ENCODE measurements at regions not wholly inside any gene's neighbourhood (a gene's known extent, or its start where the extent isn't known, plus 50 kb on each side); places are given as distances from the start of the nearest gene placed in this dataset.

- no peak for ATAC-seq
- H3K9me3 ChIP-seq, result peaks cover 18% of the 10 kb centered on the region
- no peak overlapping the region for H3K4me3 ChIP-seq
- DNase-seq, result no peak
- H3K4me1 ChIP-seq (ENCODE audit: low read depth), result no peaks in the 10 kb centered on the region
- intact Hi-C loops (cut with DNase I, micrococcal nuclease), result no loop called here
- H3K36me3 ChIP-seq (ENCODE audit: low read depth), result no peaks in the 10 kb centered on the region
- TF ChIP-seq, protein P1, sequence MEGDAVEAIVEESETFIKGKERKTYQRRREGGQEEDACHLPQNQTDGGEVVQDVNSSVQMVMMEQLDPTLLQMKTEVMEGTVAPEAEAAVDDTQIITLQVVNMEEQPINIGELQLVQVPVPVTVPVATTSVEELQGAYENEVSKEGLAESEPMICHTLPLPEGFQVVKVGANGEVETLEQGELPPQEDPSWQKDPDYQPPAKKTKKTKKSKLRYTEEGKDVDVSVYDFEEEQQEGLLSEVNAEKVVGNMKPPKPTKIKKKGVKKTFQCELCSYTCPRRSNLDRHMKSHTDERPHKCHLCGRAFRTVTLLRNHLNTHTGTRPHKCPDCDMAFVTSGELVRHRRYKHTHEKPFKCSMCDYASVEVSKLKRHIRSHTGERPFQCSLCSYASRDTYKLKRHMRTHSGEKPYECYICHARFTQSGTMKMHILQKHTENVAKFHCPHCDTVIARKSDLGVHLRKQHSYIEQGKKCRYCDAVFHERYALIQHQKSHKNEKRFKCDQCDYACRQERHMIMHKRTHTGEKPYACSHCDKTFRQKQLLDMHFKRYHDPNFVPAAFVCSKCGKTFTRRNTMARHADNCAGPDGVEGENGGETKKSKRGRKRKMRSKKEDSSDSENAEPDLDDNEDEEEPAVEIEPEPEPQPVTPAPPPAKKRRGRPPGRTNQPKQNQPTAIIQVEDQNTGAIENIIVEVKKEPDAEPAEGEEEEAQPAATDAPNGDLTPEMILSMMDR (IDR thresholded peaks at IDR 0.05), result no peak
Measured at GRCh38 chr12:102622618-102623017, 142.3 kb upstream of the IGF1 start.

DNA sequence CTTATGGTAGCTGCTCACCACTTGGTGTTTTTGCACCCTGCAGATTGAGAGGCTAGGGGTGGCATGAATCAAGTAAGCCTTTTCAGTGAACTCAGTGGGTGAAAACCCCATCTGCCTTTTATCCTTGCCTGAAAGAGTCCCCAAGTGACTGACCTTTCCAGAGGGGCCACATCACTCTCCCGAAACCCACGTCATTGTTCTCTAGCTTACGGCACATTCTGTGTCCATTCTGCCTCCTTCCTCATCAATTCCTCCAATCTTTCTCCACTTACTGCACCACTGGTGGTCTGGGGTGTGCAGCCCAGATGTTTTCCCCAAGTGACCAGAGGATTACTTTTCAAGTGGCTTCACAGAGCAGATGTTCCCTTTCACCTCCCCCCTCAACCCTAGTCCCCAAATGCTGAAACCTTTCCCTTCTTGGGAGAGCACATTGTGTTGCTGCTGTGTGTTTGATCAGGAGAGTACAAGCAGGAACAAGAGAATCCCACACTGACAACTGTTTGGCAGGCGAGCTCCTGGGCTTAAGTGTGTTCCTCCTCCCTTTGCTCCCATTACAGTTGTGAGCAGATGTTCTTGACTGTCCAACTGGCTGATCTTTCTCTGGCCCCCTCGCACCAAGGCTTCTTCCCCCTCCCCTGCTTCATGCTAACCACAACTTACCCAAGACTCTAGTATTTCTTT is 138.0 kb upstream of the IGF1 start:
- intact Hi-C loops (cut with DNase I, micrococcal nuclease), result no loop called here
- ATAC-seq, result no peak
- no peaks in the 10 kb centered on the region for H3K9me3 ChIP-seq
- no peak overlapping the region for H3K4me3 ChIP-seq
- H3K36me3 ChIP-seq (ENCODE audit: low read depth), result no peaks in the 10 kb centered on the region
- TF ChIP-seq, protein P1 (IDR thresholded peaks at IDR 0.05), result no peak
- no peaks in the 10 kb centered on the region for H3K4me1 ChIP-seq (ENCODE audit: low read depth)
- no peak for DNase-seq

GRCh38 chr12:102616692-102617091 is 136.3 kb upstream of the IGF1 start:
- no peaks in the 10 kb centered on the region for H3K36me3 ChIP-seq (ENCODE audit: low read depth)
- DNase-seq, result no peak
- TF ChIP-seq, protein P1 (IDR thresholded peaks at IDR 0.05), result no peak
- intact Hi-C loops (cut with DNase I, micrococcal nuclease), result no loop called here
- no peak overlapping the region for H3K4me3 ChIP-seq
- no peak for ATAC-seq
- H3K4me1 ChIP-seq (ENCODE audit: low read depth), result no peaks in the 10 kb centered on the region
- no peaks in the 10 kb centered on the region for H3K9me3 ChIP-seq

GRCh38 chr12:102611995-102612394 is 131.6 kb upstream of the IGF1 start:
- Histone ChIP-seq H3K4me1 (ENCODE audit: low read depth) (no peaks in the 10 kb centered on the region), H3K9me3 (no peaks in the 10 kb centered on the region), H3K36me3 (ENCODE audit: low read depth) (no peaks in the 10 kb centered on the region), H3K4me3 (no peak overlapping the region)
- TF ChIP-seq, protein P1 (IDR thresholded peaks at IDR 0.05), result no peak
- ATAC-seq (no peak), DNase-seq (no peak)
- intact Hi-C loops (cut with DNase I, micrococcal nuclease), result no loop called here

GRCh38 chr12:102609996-102610395 is 129.6 kb upstream of the IGF1 start:
- TF ChIP-seq, protein P1 (IDR thresholded peaks at IDR 0.05), result no peak
- no peaks in the 10 kb centered on the region for H3K36me3 ChIP-seq (ENCODE audit: low read depth)
- intact Hi-C loops (cut with DNase I, micrococcal nuclease), result no loop called here
- H3K4me1 ChIP-seq (ENCODE audit: low read depth), result no peaks in the 10 kb centered on the region
- no peaks in the 10 kb centered on the region for H3K9me3 ChIP-seq
- no peak overlapping the region for H3K4me3 ChIP-seq
- DNase-seq (no peak), ATAC-seq (no peak)

DNA sequence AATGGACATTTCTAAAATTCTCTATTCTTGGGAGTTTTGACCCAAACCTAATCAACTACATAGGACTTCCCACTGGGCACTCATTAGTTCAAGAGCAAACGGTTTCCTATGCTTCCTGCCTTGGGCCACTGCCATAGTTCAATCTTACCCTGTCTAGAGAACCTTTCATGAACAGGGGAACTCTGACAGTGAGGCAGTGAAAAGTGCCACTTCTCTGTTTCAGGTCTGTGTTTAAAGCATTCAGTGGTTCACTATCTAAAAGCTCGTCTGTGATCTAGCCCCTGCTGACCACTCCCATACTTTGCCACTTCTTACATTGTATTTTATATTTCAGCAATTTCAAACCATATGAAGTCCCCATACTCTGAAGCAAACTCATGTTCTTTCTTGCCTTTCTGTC is 122.7 kb upstream of the IGF1 start:
- no peaks in the 10 kb centered on the region for H3K9me3 ChIP-seq
- TF ChIP-seq, protein P1 (IDR thresholded peaks at IDR 0.05), result no peak
- DNase-seq (no peak), ATAC-seq (no peak)
- no peaks in the 10 kb centered on the region for H3K4me1 ChIP-seq (ENCODE audit: low read depth)
- no peaks in the 10 kb centered on the region for H3K36me3 ChIP-seq (ENCODE audit: low read depth)
- intact Hi-C loops (cut with DNase I, micrococcal nuclease), result no loop called here
- no peak overlapping the region for H3K4me3 ChIP-seq

All from mucosa of descending colon (tissue), 3 donors.